HUDEP-2 (cell line): ENCODE measurements at regions not wholly inside any gene's neighbourhood (a gene's known extent, or its start where the extent isn't known, plus 50 kb on each side); places are given as distances from the start of the nearest gene placed in this dataset.
"Not testable (repeated sequence)": the region's sequence is repeated elsewhere in the genome, so short reads cannot be mapped to it uniquely, and the experiment has no call there.

ENCODE experiments used
- DNase-seq, 76 experiments: peaks; one replicate each; lab custom pipeline; 2025; ENCODE audit not compliant: unreplicated experiment in 76 of 76; lab: John Stamatoyannopoulos, UW

GRCh38 chr20:51966296-51966971 lies 164.1 kb upstream of the SALL4 start:
- peak in 60 of 76 experiments; percentile 2 to 70 (median 44) for DNase-seq

DNA sequence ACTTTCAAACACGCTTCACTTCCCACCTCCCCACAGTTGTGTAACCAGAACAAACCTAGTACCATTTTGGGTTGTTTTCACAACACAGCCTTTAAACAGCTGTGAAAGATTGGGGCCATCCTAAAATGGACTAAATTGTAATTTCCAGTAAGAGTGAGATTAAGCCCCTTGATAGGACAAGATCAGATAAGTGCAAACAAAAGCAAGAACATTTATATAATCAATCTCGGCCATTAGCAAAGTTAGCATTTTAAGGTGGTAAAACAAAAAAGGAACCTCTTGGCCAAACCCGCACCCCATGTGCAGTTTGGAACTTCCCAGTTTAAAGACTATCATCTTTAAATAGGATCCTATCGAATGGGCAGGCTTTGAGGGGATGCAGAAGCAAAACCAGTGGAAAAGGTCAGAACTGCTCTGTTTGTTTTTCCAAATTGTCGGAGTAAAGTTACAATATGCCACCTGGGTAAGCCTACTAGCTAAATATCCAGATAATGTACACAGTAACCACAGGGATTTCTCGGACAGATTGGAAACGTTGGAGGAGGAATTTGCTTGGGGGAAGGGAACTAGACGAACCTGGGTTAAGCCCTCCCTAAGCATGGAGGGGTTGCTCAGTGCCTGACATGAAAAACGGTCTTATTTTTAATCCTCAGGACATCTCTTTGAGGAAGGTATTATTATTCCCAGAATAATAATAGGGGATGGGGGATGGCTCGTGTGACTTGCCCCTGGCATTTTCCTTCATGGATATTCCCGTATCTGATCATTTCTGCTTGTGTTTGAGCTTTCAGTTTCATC lies 159.8 kb upstream of the SALL4 start:
- no peak for DNase-seq

- DNase-seq = peak in 1 of 76 experiments; percentile 7
Measured at GRCh38 chr20:51960047-51960675, 157.8 kb upstream of the SALL4 start.

- peak in 11 of 76 experiments; percentile 5 to 49 (median 31) for DNase-seq
Measured at GRCh38 chr20:51959066-51959542, 156.8 kb upstream of the SALL4 start.

DNA sequence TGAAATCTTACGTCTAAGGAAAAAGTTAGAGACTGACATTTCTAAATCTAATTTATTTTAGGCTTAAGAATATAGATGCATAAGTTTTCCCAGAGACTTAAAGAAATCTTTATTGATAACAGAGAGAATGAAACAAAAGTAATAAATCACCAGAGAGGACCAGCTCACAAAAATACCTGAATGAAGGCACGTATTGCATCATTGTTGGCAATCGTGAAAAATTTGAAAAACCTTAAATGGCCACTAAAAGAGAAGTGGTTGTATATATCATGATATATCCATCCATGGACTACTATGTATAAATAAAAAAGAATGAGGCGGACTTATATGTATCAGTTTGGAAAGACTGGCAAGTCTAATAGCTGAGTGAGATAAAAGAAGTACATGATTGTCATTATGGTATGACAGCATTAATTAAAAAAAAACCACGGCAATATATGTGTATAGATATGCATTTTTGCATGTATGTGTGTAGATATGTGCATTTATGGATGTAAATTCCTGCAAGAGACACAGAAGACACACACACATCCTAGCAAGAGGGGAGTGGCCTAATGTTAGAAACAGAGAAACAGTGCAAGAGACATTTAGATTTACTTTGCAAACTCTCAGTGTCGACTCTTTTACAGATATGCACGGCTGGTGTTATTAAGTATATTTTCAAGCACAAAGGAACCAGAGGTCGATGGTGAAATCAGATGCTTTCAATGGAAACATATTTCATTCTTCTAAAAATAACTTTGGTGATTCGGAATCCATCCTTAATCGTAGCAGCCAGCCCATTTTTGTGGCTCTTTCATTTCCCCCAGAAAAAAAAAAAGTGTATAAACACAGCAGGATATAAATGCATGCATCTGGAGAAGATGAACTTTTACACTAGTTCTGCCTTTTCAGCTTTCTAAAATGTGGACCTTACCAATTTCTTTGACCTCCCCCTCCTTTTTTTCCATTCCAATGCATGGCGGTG lies 156.1 kb upstream of the SALL4 start:
- DNase-seq = no peak

GRCh38 chr20:51955756-51956155 lies 153.4 kb upstream of the SALL4 start:
- no peak for DNase-seq

- DNase-seq = no peak
Measured at GRCh38 chr20:51953731-51954340, 151.5 kb upstream of the SALL4 start.

DNA sequence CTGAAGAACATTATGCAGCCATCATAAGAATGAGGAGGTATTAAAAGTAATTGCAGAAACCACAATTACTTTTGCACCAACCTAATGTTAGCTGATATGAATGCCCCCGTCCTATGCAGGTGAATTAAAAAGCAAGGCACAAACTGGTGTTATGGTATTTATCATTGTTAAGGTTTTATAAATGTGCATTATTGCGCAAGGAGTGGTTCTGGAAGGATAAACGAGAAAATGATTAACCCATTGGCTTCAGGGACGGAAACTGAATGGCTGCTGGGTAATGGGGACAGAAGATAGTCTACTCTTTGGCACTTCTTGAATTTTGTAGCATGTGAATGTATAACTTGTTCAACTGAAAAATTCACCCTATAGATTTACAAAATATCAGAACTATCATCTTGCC lies 148.6 kb upstream of the SALL4 start:
- DNase-seq = no peak

DNA sequence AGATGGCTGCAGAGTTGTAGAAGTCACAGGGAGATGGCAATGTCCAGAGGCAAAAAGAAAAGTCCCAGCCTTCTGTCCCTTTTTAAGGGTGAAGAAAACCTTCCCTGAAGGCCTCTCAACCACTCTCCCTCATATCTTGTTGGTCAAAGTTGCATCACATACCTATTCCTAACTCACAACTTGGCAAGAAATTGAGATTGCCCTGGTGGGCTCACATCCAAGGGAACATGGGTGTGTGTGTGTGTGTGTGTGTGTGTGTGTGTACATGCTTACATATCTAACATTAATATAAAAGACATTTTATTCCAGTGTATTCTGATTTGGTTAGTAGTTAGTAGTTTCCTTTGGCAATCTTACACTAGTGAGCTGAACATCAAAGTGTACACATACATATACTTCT lies 144.3 kb upstream of the SALL4 start:
- no peak for DNase-seq

- no peak for DNase-seq
Measured at GRCh38 chr20:51945881-51946280, 143.6 kb upstream of the SALL4 start.

DNA sequence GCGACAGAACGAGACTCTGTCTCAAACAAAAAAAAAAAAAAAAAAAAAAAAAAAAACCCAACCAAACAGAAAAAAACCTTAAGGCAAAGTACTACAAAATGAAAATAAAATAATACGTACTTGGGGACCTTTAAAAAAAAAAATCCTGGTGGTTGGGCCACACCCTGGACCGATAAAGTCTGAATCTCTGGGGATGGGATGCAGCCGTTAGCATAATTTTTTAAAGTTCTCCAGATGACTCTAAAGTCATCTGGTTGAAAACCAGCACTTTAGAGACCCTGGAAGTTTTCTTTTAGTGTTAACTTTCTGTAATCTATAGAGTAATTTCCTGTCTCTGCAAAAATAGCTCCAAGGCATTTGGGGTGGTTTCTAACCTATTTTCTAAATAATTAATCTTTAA lies 142.9 kb upstream of the SALL4 start:
- DNase-seq = no peak

- DNase-seq = no peak
Measured at GRCh38 chr20:51943761-51944160, 141.4 kb upstream of the SALL4 start.

DNA sequence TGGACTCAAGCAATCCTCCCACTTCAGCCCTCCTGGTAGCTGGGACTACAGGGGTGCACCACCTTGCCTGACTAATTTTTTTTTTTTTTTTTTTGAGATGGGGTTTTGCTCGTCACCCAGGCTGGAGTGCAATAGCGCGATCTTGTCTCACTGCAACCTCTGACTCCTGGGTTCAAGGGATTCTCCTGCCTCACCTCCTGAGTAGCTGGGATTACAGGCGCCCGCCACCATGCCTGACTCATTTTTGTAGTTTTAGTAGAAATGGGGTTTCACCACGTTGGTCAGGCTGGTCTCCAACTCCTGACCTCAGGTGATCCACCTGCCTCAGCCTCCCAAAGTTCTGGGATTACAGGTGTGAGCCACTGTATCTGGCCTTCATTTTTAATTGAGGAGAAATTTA lies 141.0 kb upstream of the SALL4 start:
- not testable (repeated sequence) for DNase-seq

DNA sequence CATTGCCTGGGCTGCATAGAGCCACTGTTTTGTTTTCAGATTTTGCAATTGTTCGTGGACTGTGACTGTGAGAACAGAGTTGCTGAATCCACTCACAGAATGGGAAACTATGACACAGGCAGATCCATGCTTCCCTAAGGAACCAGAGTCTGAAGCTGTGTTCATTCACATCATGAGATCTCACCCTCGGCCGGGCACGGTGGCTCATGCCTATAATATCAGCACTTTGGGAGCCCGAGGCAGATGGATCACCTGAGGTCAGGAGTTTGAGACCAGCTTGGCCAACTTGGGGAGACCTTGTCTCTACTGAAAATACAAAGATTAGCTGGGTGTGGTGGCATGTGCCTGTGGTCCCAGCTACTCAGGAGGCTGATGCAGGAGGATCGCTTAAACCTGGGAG lies 139.2 kb upstream of the SALL4 start:
- DNase-seq = no peak

DNA sequence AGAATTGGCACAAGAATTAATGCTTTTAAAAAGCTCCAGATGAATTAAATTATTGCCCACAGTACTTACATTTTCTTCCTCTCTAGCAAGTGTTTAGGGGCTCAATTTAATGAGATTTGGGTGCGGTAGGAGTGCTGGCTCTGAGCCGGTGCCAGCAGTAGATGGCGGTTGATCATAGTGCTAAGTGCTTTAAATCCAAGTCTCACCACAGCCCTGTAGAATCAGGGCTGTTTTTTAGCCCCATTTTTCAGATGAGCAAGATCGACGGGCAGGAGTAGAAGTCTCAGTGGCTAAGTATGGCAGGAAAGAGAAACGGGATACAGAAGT lies 136.9 kb upstream of the SALL4 start:
- no peak for DNase-seq

- no peak for DNase-seq
Measured at GRCh38 chr20:51938559-51939258, 136.4 kb upstream of the SALL4 start.

- no peak for DNase-seq
Measured at GRCh38 chr20:51937779-51938178, 135.5 kb upstream of the SALL4 start.

DNA sequence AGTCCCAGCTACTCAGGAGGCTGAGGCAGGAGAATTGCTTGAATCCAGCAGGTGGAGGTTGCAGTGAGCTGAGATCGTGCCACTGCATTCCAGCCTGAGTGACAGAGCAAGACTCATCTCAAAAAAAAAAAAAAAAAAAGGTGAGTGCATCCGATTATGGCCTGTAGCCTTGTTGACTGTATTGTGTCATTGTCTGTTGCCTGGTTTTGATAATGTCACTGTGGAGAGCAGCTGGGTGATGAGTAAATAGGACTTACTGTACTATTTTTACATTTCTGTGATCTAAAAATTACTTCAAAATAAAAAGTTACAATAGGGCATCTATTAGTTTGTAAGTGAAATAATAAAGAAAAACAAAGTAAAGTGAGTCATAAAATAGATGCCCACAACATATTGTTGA lies 134.1 kb upstream of the SALL4 start:
- no peak for DNase-seq

DNA sequence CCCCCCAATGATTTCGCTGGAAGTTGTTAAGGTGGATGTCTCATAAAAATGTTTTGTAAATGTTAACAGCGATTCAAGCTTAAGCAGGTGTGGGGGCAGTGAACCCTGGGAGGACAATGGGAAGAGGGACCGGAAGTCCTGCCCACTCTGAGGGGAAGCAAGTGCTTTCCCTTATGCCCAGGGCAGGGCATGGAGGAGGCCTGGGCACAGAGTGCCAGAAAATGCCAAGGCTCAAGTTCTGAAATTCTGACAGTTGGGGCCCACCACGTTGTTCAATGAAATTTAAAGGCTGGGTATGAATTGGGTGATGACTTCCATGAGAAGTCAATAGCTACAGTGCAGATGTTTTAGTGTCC lies 132.7 kb upstream of the SALL4 start:
- no peak for DNase-seq
